ENCODE measurements at regions not wholly inside any gene's neighbourhood (a gene's known extent, or its start where the extent isn't known, plus 50 kb on each side); places are given as distances from the start of the nearest gene placed in this dataset.

DNA sequence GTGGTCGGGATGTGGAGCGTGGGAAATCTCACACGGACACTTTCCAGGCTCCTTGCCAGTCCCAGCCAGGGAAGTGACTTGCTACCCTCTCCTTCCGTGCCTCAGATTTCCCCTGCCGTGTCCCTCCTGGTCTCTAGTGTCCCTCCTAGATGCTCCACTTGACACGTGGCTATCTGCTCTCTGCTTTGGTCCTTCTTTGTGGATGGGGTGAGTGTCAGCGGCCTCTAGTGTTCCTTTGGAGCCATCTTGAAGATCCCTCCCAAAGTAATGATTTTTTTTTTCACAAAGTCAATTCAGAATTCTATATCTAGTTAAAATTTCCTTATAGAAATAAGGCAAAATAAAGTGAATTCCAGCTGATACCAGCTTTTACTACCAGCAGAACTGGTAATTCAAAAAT lies 117.7 kb downstream of the MRPL36 start:
- TF ChIP-seq, protein P1, sequence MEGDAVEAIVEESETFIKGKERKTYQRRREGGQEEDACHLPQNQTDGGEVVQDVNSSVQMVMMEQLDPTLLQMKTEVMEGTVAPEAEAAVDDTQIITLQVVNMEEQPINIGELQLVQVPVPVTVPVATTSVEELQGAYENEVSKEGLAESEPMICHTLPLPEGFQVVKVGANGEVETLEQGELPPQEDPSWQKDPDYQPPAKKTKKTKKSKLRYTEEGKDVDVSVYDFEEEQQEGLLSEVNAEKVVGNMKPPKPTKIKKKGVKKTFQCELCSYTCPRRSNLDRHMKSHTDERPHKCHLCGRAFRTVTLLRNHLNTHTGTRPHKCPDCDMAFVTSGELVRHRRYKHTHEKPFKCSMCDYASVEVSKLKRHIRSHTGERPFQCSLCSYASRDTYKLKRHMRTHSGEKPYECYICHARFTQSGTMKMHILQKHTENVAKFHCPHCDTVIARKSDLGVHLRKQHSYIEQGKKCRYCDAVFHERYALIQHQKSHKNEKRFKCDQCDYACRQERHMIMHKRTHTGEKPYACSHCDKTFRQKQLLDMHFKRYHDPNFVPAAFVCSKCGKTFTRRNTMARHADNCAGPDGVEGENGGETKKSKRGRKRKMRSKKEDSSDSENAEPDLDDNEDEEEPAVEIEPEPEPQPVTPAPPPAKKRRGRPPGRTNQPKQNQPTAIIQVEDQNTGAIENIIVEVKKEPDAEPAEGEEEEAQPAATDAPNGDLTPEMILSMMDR (IDR thresholded peaks at IDR 0.05), result no peak
- no peak for TF ChIP-seq EZH2 (IDR thresholded peaks at IDR 0.05; ENCODE audit: borderline replicate concordance, insufficient read depth, low read depth, low read length, poor library complexity, severe bottlenecking)
